HG02840 (cell line): ENCODE measurements at regions not wholly inside any gene's neighbourhood (a gene's known extent, or its start where the extent isn't known, plus 50 kb on each side); places are given as distances from the start of the nearest gene placed in this dataset.
"Not testable (repeated sequence)": the region's sequence is repeated elsewhere in the genome, so short reads cannot be mapped to it uniquely, and the experiment has no call there.

Source experiments
- ATAC-seq: cut with Tn5 transposase; IDR thresholded peaks from one replicate; pipeline ENCODE4 v1.9.1; 2021; ENCODE audit warnings: mild to moderate bottlenecking, moderate library complexity, moderate number of reproducible peaks; ENCODE audit not compliant: unreplicated experiment, low FRiP score

DNA sequence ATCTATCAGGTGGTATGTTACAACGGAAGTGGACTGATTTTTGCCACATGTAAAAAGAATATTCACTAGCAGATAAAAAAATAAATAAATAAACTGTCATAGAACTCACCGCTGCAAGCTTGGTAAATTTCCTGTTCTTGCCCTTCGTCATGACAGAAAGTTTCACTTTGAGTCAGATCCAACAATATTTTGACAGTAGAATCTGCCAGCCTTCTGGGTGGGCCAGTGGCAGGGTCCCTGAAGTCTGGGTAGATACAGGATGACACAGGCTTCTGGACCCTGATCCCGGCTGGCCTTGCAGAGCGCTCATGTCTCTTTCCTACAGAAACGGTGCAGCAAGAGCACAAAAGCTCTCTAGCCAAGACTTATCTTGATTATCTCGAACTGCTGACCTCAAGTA, 97.8 kb upstream of the PMAIP1 start:
- no peak for ATAC-seq

GRCh38 chr18:59801576-59801975, 98.2 kb upstream of the PMAIP1 start:
- no peak for ATAC-seq

GRCh38 chr18:59800897-59801296, 98.9 kb upstream of the PMAIP1 start:
- ATAC-seq = no peak

DNA sequence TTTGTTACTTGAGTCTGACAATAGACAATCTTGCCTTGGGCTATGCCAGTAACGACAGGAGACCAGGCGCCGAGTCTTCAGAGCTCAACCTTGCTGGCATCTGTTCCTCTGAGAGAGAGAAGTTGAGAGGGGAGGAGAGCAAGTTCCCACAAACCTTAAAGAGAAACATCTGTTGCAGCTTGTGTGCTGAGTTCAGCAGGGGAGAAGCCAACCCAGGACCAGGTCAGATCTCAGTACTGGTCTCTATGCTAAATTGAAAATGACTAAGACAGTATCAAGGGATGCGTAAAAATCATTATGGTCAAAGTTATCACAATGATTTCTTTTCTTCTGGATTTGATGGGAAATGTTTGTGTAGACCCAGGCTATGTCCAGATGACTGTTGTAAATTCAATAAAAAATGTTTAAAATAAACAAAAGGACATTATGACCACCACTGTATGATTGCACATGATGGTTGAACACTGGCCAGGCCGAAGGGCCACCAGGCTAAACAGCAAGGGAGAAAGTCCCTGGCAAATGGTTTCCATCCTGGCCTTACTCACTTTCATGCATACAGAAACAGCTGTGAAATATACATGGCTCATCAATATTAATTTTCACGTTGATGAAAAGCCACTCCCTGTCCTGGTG, 100.3 kb upstream of the PMAIP1 start:
- no peak for ATAC-seq

- no peak for ATAC-seq
Observed at GRCh38 chr18:59795882-59796281, 98.7 kb upstream of the CCBE1 start.

DNA sequence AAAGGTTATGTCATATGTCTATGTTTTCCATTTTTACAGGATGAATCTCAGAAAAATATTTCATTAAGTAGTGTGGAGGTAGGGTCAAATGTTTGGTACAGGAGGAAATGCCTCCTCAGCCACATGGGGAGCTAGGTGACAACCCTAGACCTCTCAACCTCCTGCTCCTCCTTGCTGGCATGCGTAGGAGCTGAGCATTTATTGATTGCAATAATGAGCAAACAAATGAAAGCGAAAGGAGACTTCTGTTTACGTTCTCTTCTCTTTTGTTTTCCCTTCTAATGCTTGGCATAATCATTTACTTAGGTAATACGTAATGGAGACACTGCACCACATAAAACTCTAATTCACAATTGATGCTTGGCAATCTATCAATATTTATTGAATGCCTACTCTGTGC, 95.1 kb upstream of the CCBE1 start:
- ATAC-seq = no peak

DNA sequence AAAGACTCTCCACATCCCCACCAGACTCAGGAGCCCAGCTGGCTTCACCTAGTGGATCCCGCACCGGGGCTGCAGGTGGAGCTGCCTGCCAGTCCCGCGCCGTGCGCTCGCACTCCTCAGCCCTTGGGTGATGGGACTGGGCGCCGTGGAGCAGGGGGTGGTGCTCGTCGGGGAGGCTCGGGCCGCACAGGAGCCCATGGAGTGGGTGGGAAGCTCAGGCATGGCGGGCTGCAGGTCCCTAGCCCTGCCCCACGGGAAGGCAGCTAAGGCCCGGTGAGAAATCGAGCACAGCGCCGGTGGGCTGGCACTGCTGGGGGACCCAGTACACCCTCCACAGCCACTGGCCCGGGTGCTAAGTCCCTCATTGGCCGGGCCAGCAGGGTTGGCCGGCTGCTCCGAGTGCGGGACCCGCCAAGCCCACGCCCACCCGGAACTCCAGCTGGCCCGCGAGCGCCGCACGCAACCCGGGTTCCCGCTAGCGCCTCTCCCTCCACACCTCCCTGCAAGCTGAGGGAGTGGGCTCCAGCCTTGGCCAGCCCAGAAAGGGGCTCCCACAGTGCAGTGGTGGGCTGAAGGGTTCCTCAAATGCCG, 93.2 kb upstream of the CCBE1 start:
- not testable (repeated sequence) for ATAC-seq

DNA sequence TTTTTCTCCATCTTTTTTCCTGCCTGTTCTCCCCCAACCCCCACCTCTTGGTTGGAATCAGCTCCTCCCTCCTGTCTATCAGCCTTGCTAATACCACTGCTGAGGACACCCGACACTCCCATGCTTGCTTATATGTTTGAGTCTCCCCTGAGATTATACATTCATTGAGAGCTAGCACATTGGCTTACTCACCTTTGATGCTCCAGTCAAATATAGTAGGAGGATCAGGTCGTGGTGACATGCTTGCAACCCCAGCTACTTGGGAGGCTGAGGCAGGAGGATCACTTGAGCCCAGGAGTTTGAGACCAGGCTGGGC, 91.5 kb upstream of the CCBE1 start:
- no peak for ATAC-seq

- ATAC-seq = no peak
Observed at GRCh38 chr18:59787998-59788790, 91.0 kb upstream of the CCBE1 start.

GRCh38 chr18:59784694-59785093, 87.5 kb upstream of the CCBE1 start:
- ATAC-seq = no peak

GRCh38 chr18:59783138-59783537, 85.9 kb upstream of the CCBE1 start:
- ATAC-seq = no peak

GRCh38 chr18:59779979-59780378, 82.8 kb upstream of the CCBE1 start:
- no peak for ATAC-seq

GRCh38 chr18:59778434-59778833, 81.2 kb upstream of the CCBE1 start:
- ATAC-seq = no peak

DNA sequence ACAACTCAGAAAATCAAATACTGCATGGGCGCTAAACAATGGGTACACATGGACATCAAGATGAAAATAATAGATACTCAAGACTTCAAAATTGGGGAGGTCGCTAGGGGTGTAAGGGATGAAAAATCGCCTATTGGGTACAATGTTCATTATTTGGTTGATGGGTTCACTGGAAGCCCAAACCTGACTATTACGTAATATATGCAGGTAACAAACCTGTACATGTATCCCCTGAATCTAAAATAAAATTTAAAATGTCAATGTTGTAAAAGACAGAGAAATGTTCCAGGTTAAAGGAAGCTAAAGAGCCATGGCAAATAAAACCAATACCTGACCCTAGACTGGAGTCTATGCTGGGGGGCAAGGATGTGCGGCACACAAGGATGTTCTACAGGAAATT, 80.4 kb upstream of the CCBE1 start:
- ATAC-seq = no peak

DNA sequence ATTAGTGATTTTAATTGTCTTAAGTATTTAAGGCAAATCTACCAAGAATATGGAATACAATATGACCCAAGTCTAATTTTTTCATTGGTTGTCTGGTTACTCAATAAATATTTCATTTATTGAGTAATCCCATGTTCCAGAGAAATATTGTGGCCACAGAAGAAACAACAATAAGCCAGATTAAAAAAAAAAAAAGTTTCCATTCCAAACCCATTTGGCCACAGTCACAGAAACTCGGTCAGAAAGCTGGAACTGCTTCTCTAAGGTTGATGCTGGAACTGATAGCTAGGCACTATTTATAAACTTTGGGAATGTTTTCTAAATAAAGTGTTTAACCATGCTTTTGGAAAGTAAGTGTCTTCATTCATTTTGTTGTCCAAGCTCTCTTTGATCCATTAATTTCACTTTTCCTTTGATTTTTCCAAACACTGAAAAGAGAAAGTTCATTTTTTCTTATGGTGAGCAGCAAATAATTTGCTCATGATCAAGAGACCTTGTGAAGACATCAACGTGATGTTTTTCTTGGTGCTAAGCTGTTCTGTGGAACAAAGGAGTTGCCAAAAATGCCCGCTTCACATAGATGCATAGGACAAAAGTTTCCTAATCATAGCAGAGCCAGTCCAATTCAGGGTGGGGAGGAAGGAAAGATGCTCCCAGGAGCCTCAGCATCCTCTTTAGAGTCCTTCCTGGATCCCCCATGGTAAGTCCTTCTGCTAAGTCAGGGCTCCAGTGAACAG, 72.1 kb upstream of the CCBE1 start:
- ATAC-seq = no peak

- no peak for ATAC-seq
Observed at GRCh38 chr18:59768409-59768808, 71.2 kb upstream of the CCBE1 start.

DNA sequence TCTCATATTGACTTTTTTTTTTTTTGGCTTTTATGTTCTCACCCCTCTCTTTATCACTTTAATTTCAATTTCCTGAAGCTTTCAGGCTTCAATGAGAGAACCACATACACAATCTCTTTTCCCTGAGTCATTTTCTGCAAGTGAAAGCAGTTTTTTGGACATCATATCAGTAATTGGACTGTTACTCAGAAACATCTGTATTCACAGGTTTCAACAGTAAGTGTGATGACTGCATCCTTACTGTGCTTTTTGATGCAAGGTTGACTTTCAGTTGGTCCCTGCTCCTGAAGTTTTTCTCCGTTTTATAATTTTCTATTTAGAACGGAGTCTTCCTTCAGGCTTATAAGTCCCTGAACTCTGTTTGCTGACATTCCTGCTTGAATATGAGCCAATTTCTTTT, 70.5 kb upstream of the CCBE1 start:
- ATAC-seq = no peak

DNA sequence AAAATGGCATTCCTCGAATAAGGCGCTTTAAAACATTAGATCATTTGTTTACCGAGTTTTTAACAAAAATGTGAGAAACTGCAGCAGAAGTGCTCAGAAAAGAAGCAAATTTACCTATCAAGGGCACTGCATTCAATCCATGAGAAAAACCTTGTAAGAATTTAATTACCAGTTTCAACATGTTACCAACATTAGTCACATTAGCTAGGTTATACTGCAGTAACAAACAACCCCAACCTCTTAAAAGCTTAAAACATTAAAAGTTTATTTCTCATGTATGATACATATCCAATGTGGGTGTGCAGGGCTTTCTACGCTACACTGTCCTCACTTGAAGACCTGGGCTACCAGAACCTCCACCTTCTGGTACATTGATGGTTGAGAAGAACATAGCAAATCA, 68.1 kb upstream of the CCBE1 start:
- ATAC-seq = no peak

DNA sequence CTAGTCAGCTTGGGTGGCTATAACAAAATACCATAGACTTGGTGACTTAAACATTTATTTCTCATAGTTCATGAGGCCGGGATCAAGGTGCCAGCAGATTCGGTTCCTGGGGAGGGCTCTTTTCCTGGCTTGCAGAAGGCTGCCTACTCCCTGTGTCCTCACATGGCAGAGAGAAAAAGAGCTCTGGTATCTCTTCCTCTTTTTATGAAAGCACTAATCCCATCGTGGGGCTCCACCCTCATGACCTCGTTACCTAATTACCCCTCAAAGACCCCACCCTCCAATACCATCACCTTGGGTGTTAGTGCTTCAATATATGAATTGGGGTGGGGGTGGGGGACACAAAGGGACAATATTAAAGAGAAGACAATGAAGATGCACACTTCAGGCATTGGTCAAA, 67.1 kb upstream of the CCBE1 start:
- no peak for ATAC-seq

GRCh38 chr18:59763541-59764136, 66.4 kb upstream of the CCBE1 start:
- no peak for ATAC-seq
